ENCODE measurements at regions not wholly inside any gene's neighbourhood (a gene's known extent, or its start where the extent isn't known, plus 50 kb on each side); places are given as distances from the start of the nearest gene placed in this dataset.
"Not testable (repeated sequence)": the region's sequence is repeated elsewhere in the genome, so short reads cannot be mapped to it uniquely, and the experiment has no call there.

GRCh38 chr16:55016515-55016914, 85.8 kb downstream of the IRX5 start:
- no peak for DNase-seq (ENCODE audit: low spot score)

GRCh38 chr16:55017321-55017720, 86.7 kb downstream of the IRX5 start:
- peak; percentile 25 for DNase-seq (ENCODE audit: low spot score)

- peak; percentile 53 for DNase-seq (ENCODE audit: low spot score)
Measured at GRCh38 chr16:55018881-55019280, 88.2 kb downstream of the IRX5 start.

GRCh38 chr16:55019419-55020131, 88.9 kb downstream of the IRX5 start:
- peak; percentile 30 for DNase-seq (ENCODE audit: low spot score)

- peak; percentile 57 for DNase-seq (ENCODE audit: low spot score)
Measured at GRCh38 chr16:55021595-55022475, 91.2 kb downstream of the IRX5 start.

GRCh38 chr16:55027260-55027659, 96.6 kb downstream of the IRX5 start:
- not testable (repeated sequence) for DNase-seq (ENCODE audit: low spot score)

- no peak for DNase-seq (ENCODE audit: low spot score)
Measured at GRCh38 chr16:55029509-55029908, 98.8 kb downstream of the IRX5 start.

- no peak for DNase-seq (ENCODE audit: low spot score)
Measured at GRCh38 chr16:55030944-55031343, 100.3 kb downstream of the IRX5 start.

GRCh38 chr16:55031481-55031880, 100.8 kb downstream of the IRX5 start:
- DNase-seq (ENCODE audit: low spot score), result no peak

- no peak for DNase-seq (ENCODE audit: low spot score)
Measured at GRCh38 chr16:55033225-55034156, 102.8 kb downstream of the IRX5 start.

- no peak for DNase-seq (ENCODE audit: low spot score)
Measured at GRCh38 chr16:55035029-55035428, 104.4 kb downstream of the IRX5 start.

- DNase-seq (ENCODE audit: low spot score), result no peak
Measured at GRCh38 chr16:55035956-55036355, 105.3 kb downstream of the IRX5 start.

GRCh38 chr16:55036371-55036821, 105.7 kb downstream of the IRX5 start:
- no peak for DNase-seq (ENCODE audit: low spot score)

GRCh38 chr16:55037046-55037445, 106.4 kb downstream of the IRX5 start:
- DNase-seq (ENCODE audit: low spot score), result no peak

- no peak for DNase-seq (ENCODE audit: low spot score)
Measured at GRCh38 chr16:55037966-55038365, 107.3 kb downstream of the IRX5 start.

GRCh38 chr16:55039042-55039441, 108.4 kb downstream of the IRX5 start:
- no peak for DNase-seq (ENCODE audit: low spot score)

GRCh38 chr16:55039511-55039910, 108.8 kb downstream of the IRX5 start:
- DNase-seq (ENCODE audit: low spot score), result no peak

GRCh38 chr16:55039931-55040330, 109.3 kb downstream of the IRX5 start:
- DNase-seq (ENCODE audit: low spot score), result no peak

GRCh38 chr16:55040366-55041086, 109.9 kb downstream of the IRX5 start:
- no peak for DNase-seq (ENCODE audit: low spot score)

- no peak for DNase-seq (ENCODE audit: low spot score)
Measured at GRCh38 chr16:55041540-55042234, 111.0 kb downstream of the IRX5 start.

Data from left forelimb (tissue), 1 donor.